ENCODE measurements at regions not wholly inside any gene's neighbourhood (a gene's known extent, or its start where the extent isn't known, plus 50 kb on each side); places are given as distances from the start of the nearest gene placed in this dataset.

GRCh38 chr4:71113294-71113693, 119.8 kb downstream of the DCK start:
- DNase-seq (ENCODE audit: low read depth), result no peak
- H3K4me3 ChIP-seq (ENCODE audit: low read depth, low read length), result no peak overlapping the region
- TF ChIP-seq CTCF (IDR thresholded peaks at IDR 0.05; ENCODE audit: low read depth, low read length, missing control alignments), result peak; percentile 32

GRCh38 chr4:71120831-71121524, 127.5 kb downstream of the DCK start:
- H3K4me3 ChIP-seq (ENCODE audit: low read depth, low read length), result no peak overlapping the region
- TF ChIP-seq CTCF (IDR thresholded peaks at IDR 0.05; ENCODE audit: low read depth, low read length, missing control alignments), result no peak
- no peak for DNase-seq (ENCODE audit: low read depth)

GRCh38 chr4:71123951-71124350, 130.5 kb downstream of the DCK start:
- TF ChIP-seq CTCF (IDR thresholded peaks at IDR 0.05; ENCODE audit: low read depth, low read length, missing control alignments), result no peak
- DNase-seq (ENCODE audit: low read depth), result no peak

GRCh38 chr4:71125137-71125536, 131.7 kb downstream of the DCK start:
- H3K4me3 ChIP-seq (ENCODE audit: low read depth, low read length), result no peak overlapping the region
- no peak for DNase-seq (ENCODE audit: low read depth)
- no peak for TF ChIP-seq CTCF (IDR thresholded peaks at IDR 0.05; ENCODE audit: low read depth, low read length, missing control alignments)

More at GRCh38 chr4:71123951-71124350, 130.5 kb downstream of the DCK start:
- no peak overlapping the region for H3K4me3 ChIP-seq (ENCODE audit: low read depth, low read length)

- DNase-seq (ENCODE audit: low read depth), result no peak
- no peak overlapping the region for H3K4me3 ChIP-seq (ENCODE audit: low read depth, low read length)
- TF ChIP-seq CTCF (IDR thresholded peaks at IDR 0.05; ENCODE audit: low read depth, low read length, missing control alignments), result no peak
These were observed 133.3 kb downstream of the DCK start for GRCh38 chr4:71126719-71127118.

- no peak for TF ChIP-seq CTCF (IDR thresholded peaks at IDR 0.05; ENCODE audit: low read depth, low read length, missing control alignments)
- H3K4me3 ChIP-seq (ENCODE audit: low read depth, low read length), result no peak overlapping the region
- no peak for DNase-seq (ENCODE audit: low read depth)
These were observed 137.6 kb downstream of the DCK start for GRCh38 chr4:71130827-71131603.

Data from GM12864 (cell line).